OCI-LY7 (cell line): ENCODE measurements at regions not wholly inside any gene's neighbourhood (a gene's known extent, or its start where the extent isn't known, plus 50 kb on each side); places are given as distances from the start of the nearest gene placed in this dataset.

ENCODE experiments used
- BruUV-seq: library from RNA; stranded (reverse); fragments of 400-500 nt; replicated peaks from 2 replicates; lab custom pipeline; 2021; lab: Mats Ljungman, UMichigan
- CTCF ChIA-PET: fragments of 300-600 bp; sonication (Branson Sonifier 250); formaldehyde crosslinking; loops from one replicate; lab custom pipeline; 2022; ENCODE audit warnings: antibody characterized with exemption; ENCODE audit not compliant: unreplicated experiment; lab: Charles Lee
- POLR2A ChIA-PET: fragments of 300-600 bp; sonication (Branson Sonifier 250); formaldehyde crosslinking; loops from one replicate; lab custom pipeline; 2022; ENCODE audit warnings: antibody characterized with exemption; lab: Charles Lee
- DNase-seq: peaks from one replicate; pipeline ENCODE4 v3.0.0-alpha.2; 2015; ENCODE audit warnings: low spot score
- H2AFZ ChIP-seq: fragments of 200-600 bp; sonication (generic), shearing (Covaris generic); 2 replicates; pipeline ENCODE4 v1.6.1; 2014; ENCODE audit warnings: mild to moderate bottlenecking, antibody characterized with exemption, low read length, moderate library complexity
- H3K27ac ChIP-seq: fragments of 200-600 bp; sonication (generic); 2 replicates; pipeline ENCODE4 v1.5.1; 2014; ENCODE audit warnings: mixed run types, low read depth, mild to moderate bottlenecking, moderate library complexity, low read length, inconsistent platforms; ENCODE audit not compliant: poor library complexity, severe bottlenecking
- H3K36me3 ChIP-seq: fragments of 200-600 bp; sonication (generic); 2 replicates; pipeline ENCODE4 v1.6.1; 2014; ENCODE audit warnings: mild to moderate bottlenecking, antibody characterized with exemption, low read length, moderate library complexity, mixed read lengths; ENCODE audit not compliant: insufficient read depth
- H3K4me1 ChIP-seq: fragments of 200-600 bp; sonication (generic); 2 replicates; pipeline ENCODE4 v1.5.1; 2014; ENCODE audit warnings: mild to moderate bottlenecking, low read length; ENCODE audit not compliant: insufficient read depth, poor library complexity, severe bottlenecking
- H3K4me2 ChIP-seq: fragments of 200-600 bp; sonication (generic); 2 replicates; pipeline ENCODE4 v1.6.1; 2014; ENCODE audit warnings: mild to moderate bottlenecking, low read length
- H3K4me3 ChIP-seq: fragments of 200-600 bp; sonication (generic); 2 replicates; pipeline ENCODE4 v1.5.1; 2014; ENCODE audit warnings: mild to moderate bottlenecking, low read depth, low read length; ENCODE audit not compliant: poor library complexity, severe bottlenecking
- H3K79me2 ChIP-seq: fragments of 200-600 bp; sonication (generic); 2 replicates; pipeline ENCODE4 v1.6.1; 2016; ENCODE audit warnings: low read depth, mild to moderate bottlenecking, low read length, moderate library complexity, mixed read lengths; ENCODE audit not compliant: insufficient read depth
- H3K9me2 ChIP-seq: fragments of 200-600 bp; sonication (generic); 2 replicates; pipeline ENCODE4 v1.6.1; 2016; ENCODE audit warnings: mild to moderate bottlenecking, low read length, mixed read lengths; ENCODE audit not compliant: insufficient read depth
- H3K9me3 ChIP-seq: fragments of 200-600 bp; sonication (generic); 2 replicates; pipeline ENCODE4 v1.6.1; 2014; ENCODE audit warnings: mild to moderate bottlenecking, mixed run types, low read length, mixed read lengths
- H4K20me1 ChIP-seq: fragments of 200-600 bp; sonication (generic); 2 replicates; pipeline ENCODE4 v1.6.1; 2014; ENCODE audit warnings: mild to moderate bottlenecking, antibody characterized with exemption, low read length, moderate library complexity, mixed read lengths; ENCODE audit not compliant: insufficient read depth
- EZH2phosphoT487 ChIP-seq: fragments of 200-600 bp; sonication (generic); IDR thresholded peaks from 2 replicates; pipeline ENCODE4 v1.6.1; 2018; ENCODE audit warnings: low read depth, borderline replicate concordance, mild to moderate bottlenecking, mixed run types, antibody characterized with exemption, low read length, moderate library complexity, mixed read lengths
- intact Hi-C: fragments of 100-400 bp; cut with micrococcal nuclease; formaldehyde crosslinking; loops from one replicate; pipeline ENCODE4 v1.10.0; 2022; ENCODE audit not compliant: unreplicated experiment
- TF ChIP-seq, protein P1 (sequence below): fragments of 200-600 bp; sonication (generic); conservative IDR thresholded peaks from 2 replicates; pipeline ENCODE4 v1.5.1; 2014; ENCODE audit warnings: mild to moderate bottlenecking, antibody characterized with exemption, low read length, moderate library complexity, mixed read lengths

GRCh38 chr6:21327326-21328112 is 266.0 kb upstream of the SOX4 start:
- H3K27ac ChIP-seq: no peak overlapping the region
- H3K4me1 ChIP-seq: no peaks in the 10 kb centered on the region
- no peak for DNase-seq
- H3K9me2 ChIP-seq: no peaks in the 10 kb centered on the region
- no peak overlapping the region for H3K4me2 ChIP-seq
- H3K36me3 ChIP-seq: no peaks in the 10 kb centered on the region
- ChIA-PET CTCF (no interaction called here), POLR2A (interaction anchor here (0.6 to 0.8 kb wide), 2 partner anchors 10 to 21 kb away, joined by 3 read pairs; no protein-coding TSS in a partner anchor)
- no peaks in the 10 kb centered on the region for H3K79me2 ChIP-seq
- intact Hi-C loops: no loop called here
- H4K20me1 ChIP-seq: no peaks in the 10 kb centered on the region
- no peaks in the 10 kb centered on the region for H3K9me3 ChIP-seq
- TF ChIP-seq EZH2phosphoT487: no peak
- TF ChIP-seq, protein P1, sequence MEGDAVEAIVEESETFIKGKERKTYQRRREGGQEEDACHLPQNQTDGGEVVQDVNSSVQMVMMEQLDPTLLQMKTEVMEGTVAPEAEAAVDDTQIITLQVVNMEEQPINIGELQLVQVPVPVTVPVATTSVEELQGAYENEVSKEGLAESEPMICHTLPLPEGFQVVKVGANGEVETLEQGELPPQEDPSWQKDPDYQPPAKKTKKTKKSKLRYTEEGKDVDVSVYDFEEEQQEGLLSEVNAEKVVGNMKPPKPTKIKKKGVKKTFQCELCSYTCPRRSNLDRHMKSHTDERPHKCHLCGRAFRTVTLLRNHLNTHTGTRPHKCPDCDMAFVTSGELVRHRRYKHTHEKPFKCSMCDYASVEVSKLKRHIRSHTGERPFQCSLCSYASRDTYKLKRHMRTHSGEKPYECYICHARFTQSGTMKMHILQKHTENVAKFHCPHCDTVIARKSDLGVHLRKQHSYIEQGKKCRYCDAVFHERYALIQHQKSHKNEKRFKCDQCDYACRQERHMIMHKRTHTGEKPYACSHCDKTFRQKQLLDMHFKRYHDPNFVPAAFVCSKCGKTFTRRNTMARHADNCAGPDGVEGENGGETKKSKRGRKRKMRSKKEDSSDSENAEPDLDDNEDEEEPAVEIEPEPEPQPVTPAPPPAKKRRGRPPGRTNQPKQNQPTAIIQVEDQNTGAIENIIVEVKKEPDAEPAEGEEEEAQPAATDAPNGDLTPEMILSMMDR: no peak
- H3K4me3 ChIP-seq: no peak overlapping the region
- no TSS peak for BruUV-seq
- no peak overlapping the region for H2AFZ ChIP-seq

GRCh38 chr6:21331235-21331634 is 262.3 kb upstream of the SOX4 start:
- CTCF ChIA-PET: no interaction called here
- TF ChIP-seq, protein P1: no peak
- no peak for TF ChIP-seq EZH2phosphoT487
- Histone ChIP-seq H3K9me2 (no peaks in the 10 kb centered on the region), H3K79me2 (no peaks in the 10 kb centered on the region), H3K4me3 (no peak overlapping the region), H3K36me3 (no peaks in the 10 kb centered on the region), H3K4me2 (no peak overlapping the region), H3K27ac (no peak overlapping the region), H3K9me3 (no peaks in the 10 kb centered on the region), H3K4me1 (no peaks in the 10 kb centered on the region), H2AFZ (no peak overlapping the region), H4K20me1 (no peaks in the 10 kb centered on the region)
- no peak for DNase-seq
- intact Hi-C loops: no loop called here
- POLR2A ChIA-PET: interaction anchor here (0.5 to 1.0 kb wide), 2 partner anchors 16 to 893 kb away, joined by 3 to 5 read pairs; no protein-coding TSS in a partner anchor
- BruUV-seq: no TSS peak

DNA sequence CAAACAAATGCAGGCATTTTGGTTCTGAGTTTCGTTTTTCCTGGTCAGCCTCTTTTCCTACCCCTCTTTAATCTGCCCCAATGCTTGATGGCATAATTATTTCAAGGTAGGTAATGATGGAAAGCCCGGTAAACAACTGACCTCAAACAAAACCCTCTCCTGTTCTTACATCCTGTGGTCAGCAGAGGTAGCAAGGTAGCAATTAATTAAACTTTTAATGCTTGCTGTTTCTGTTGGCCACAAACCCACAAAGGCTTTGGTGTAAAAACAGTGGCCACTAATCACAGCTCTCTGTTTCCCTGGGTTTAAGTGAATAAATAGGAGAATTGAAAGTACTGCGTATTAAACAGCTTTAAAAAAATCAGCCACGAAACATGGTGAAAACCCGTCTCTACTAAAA is 261.5 kb upstream of the SOX4 start:
- no peak overlapping the region for H3K27ac ChIP-seq
- TF ChIP-seq EZH2phosphoT487: no peak
- TF ChIP-seq, protein P1: no peak
- no peaks in the 10 kb centered on the region for H3K4me1 ChIP-seq
- intact Hi-C loops: no loop called here
- no peaks in the 10 kb centered on the region for H3K9me3 ChIP-seq
- ChIA-PET CTCF (interaction anchor here (0.9 kb wide), 1 partner anchor 19 kb away, joined by 4 read pairs; no protein-coding TSS in a partner anchor), POLR2A (interaction anchor here (1.0 kb wide), 1 partner anchor 17 kb away, joined by 3 read pairs; no protein-coding TSS in a partner anchor)
- no peaks in the 10 kb centered on the region for H3K36me3 ChIP-seq
- H3K4me2 ChIP-seq: no peak overlapping the region
- no TSS peak for BruUV-seq
- no peaks in the 10 kb centered on the region for H4K20me1 ChIP-seq
- H3K79me2 ChIP-seq: no peaks in the 10 kb centered on the region
- H2AFZ ChIP-seq: no peak overlapping the region
- no peaks in the 10 kb centered on the region for H3K9me2 ChIP-seq
- no peak overlapping the region for H3K4me3 ChIP-seq
- DNase-seq: no peak
